HG02870 (cell line): ENCODE measurements at regions not wholly inside any gene's neighbourhood (a gene's known extent, or its start where the extent isn't known, plus 50 kb on each side); places are given as distances from the start of the nearest gene placed in this dataset.

ENCODE experiments used
- ATAC-seq: cut with Tn5 transposase; IDR thresholded peaks from one replicate; pipeline ENCODE4 v1.9.1; 2021; ENCODE audit warnings: mild to moderate bottlenecking, moderate library complexity; ENCODE audit not compliant: unreplicated experiment

DNA sequence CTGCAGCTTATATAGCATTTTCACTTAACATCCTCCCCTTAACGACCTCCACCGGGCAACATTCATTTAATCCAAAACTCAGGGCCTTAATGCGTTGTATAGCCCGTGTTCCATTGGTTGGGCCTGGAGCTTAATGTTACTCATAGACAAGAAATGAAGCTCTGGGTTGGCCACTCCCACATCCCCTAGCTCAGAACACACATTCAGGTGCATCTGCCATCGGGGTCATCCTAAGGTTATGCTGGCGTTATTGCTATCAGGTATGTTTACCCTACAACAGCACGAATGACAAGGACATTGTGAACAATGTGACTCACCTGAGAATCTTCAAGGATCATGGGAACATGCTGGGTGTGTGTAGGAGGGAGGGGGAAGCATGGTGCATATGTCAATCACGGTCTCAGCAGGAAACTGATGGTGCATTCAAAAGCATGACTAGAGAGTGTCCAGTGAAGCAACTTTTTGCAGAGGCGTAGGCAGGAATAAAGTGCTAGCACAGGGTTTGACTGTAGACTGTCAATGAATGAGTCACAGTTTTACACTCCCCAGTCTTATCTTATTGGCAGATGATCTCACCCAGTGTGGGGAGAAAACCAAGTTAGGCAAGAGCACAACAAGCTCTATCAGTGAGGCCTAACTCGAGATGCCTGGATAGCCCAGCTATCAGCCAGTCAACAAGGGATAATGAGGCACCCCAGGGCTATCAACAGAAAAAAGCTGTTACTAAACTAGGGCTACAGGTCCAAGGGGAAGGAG is 402.1 kb upstream of the MCTP2 start:
- ATAC-seq = no peak

DNA sequence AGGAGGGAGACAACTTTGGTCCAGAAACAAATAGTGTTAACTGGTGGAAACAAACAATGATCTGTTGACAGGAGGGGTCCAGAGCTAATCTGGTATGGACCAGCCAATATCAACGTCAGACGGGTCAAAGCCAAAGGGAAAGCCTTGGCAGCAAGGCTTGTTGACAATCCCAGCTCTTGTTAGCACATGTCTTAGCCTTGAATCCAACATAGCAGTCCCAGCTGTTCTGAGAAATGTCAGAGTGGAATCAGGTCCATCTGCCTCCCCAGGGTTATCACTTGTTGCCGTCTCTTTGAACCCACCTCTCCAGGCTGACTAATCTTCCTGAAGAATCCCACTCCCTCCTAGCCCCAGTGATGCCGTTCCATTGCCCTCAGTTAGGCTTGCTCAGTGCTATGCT is 404.6 kb upstream of the MCTP2 start:
- ATAC-seq = no peak

GRCh38 chr15:93826293-93826692 is 405.1 kb upstream of the MCTP2 start:
- no peak for ATAC-seq

- no peak for ATAC-seq
Observed at GRCh38 chr15:93825682-93826081, 405.7 kb upstream of the MCTP2 start.

GRCh38 chr15:93823971-93824913 is 407.1 kb upstream of the MCTP2 start:
- ATAC-seq = no peak

- no peak for ATAC-seq
Observed at GRCh38 chr15:93820566-93820965, 410.8 kb upstream of the MCTP2 start.

DNA sequence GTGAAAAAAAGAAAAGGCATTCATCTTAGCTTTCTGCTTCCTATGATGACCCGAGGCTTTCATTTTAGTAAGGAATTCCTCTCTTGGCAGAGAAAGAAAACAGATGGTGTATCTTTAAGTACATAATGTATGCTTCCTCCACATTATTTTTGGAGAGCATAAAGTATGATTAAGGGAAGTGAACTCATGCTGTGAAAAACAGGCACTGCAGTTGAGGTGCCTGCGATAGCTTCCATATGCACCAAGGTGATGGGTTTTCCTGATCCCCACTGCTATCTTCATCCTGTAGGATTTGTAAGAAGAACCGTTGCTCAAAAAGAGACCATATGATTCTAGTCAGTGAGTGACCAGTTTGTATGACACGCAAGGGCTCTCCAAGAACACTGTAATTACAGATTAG is 411.5 kb upstream of the MCTP2 start:
- ATAC-seq = no peak

DNA sequence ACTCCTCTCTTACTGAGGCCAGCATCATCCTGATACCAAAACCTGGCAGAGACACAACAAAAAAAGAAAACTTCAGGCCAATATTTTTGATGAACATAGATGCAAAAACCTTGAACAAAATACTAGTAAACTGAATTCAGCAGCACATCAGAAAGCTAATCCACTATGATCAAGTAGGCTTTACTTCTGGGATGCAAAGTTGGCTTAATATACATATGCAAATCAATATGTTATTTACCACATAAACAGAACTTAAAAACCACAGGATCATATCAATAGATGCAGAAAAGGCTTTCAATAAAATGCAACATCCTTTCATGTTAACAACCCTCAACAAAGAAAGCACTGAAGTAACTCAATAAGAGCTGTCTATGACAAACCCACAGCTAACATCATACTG is 414.5 kb upstream of the MCTP2 start:
- no peak for ATAC-seq

- ATAC-seq = no peak
Observed at GRCh38 chr15:93811305-93811704, 420.1 kb upstream of the MCTP2 start.

- no peak for ATAC-seq
Observed at GRCh38 chr15:93809516-93809915, 421.8 kb upstream of the MCTP2 start.

DNA sequence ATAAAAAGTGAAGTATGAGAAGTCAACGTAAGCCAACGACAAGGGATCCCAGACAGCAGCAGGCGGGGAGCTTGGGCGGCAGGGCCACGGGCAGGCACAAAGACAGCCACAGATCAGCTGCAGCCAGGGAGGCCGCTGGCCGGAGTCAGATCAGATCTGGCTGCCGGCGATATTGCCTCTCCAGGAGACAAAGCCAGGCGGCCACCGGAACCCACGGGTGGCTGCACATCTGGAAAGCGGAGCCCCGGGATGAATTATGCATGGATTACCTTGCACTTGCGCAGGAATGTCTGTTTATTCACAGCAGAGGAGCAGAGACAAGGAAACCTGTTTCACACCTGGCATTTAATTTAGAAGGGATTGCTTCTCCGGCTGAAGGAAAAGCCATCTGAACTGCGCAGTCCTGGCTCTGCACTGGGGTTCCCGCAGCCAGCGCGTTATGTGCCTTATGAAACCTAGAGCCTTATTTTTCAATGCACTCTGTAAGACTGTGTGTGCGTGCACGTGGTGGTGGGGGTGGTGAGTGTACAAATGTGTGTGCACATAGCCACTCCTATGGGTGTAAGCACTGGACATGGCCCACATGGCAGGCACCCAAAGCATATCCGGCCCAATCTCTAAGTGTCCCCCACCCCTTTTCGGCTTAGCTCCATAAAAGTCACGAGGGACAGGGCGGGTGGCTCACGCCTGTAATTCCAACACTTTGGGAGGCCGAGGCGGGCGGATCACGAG is 427.8 kb upstream of the MCTP2 start:
- ATAC-seq = no peak

DNA sequence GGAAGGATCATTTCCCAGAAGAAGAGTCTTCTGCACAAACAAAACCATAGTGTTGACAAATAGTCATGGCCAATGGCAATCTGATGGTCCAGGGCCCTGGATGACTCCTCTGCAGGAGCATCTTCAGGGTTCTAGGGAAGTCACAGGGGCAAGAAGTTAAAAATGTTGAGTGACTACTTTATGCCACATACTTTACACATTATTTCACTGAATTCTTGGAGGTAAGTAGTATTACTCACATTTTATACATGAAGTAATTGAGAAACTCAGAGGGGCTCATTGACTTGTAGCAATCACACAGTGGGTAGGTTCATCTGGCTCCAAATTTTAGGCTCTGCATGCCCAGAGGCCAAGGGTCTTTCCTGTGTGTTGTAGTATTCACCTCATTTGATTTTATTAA is 430.2 kb upstream of the MCTP2 start:
- ATAC-seq = no peak

- ATAC-seq = no peak
Observed at GRCh38 chr15:93800805-93801204, 430.6 kb upstream of the MCTP2 start.

DNA sequence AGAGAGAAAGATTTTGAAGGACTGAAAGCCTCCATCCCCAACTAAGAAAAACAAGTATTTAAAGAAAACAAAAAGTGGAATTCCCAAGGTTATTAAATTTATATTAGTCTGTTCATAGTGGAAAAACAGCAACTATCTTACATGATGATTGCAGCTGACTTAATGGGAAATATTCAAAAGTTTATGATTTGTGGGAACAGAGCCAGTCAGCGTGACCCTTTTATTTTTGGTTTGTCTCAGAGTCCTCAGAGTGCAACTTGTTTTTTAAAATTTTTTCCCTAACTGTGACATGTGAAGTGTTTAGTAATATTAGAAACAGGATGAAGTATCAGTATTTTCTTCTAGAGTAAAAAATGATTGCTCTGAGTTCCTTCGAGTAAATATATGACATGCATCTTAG is 441.9 kb upstream of the MCTP2 start:
- ATAC-seq = no peak

GRCh38 chr15:93780073-93780472 is 451.3 kb upstream of the MCTP2 start:
- no peak for ATAC-seq

GRCh38 chr15:93779341-93779740 is 452.0 kb upstream of the MCTP2 start:
- ATAC-seq = no peak

DNA sequence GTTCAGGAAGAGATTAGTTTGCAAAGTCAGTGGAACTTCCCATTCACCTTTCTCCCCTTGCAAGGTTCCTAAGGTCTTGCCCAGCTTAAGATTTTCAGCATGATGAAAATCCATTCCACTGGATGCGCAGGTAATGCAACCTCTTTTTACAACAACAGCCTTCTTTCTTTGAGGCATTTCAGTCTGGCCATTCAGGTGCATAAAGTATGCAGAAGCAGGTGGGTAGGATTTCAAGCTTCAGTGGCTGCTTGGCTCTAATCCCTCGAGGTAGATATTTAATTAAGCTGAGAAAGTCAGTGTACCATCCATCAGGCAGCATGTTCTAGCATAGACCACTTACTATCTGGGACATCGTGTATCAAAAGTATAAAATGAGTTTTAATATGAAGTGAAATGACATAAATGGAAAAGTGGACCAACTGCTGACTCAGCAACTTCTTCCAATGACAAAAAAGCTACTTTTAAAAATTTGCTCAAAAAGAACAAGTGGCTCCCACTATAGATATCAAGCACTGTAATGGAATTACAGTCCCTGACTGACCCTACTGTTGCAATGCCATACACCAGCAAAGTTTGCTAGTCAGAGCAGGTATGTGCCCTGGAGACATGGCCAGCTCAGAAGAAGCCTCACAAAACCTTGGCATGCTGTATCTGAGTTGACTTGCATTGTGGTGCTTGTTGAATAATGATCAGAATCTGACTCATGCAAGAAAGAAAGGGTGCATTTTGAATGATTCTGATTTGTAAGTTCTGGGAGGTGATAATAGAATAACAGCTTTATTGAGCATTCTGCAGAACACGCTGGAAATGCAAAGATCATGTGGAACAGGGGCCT is 459.9 kb upstream of the MCTP2 start:
- no peak for ATAC-seq

DNA sequence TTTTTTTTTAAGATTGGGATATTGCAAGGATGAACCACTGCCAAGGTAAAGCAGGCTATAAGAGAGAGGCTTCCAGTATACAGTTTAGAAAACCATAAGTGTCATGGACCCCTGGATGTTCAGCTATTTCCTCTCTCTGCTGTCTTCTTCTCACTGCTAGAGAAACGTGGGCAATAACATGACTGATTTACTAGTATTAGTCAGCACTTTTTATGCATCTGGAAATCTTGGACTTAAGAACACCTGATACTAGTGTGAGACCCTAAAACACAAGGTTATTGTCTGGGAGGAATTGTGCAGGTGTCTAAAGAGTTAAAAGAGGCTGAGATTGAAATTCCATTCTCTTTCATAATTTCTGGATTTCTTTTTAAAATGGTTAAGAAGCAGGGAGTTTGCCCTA is 460.6 kb upstream of the MCTP2 start:
- no peak for ATAC-seq

DNA sequence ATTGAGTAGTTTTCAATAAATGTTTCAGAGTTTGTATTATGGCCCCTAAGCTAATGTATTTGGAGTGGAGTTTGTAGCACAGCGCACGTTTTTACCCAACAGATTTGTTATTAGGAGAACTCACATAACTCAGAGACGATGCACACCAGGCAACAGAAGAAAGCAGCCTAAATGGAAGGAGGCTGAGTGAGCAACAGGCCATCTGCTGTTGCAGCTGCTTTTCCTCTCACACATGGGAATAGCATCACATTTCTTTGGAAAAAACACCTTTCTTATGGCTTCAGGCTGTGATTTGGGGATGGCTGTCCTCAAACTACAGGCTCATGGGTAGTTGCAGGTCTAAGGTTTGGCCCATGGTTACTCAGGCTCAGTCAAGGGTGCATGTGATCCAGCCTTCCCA is 469.3 kb upstream of the MCTP2 start:
- no peak for ATAC-seq

DNA sequence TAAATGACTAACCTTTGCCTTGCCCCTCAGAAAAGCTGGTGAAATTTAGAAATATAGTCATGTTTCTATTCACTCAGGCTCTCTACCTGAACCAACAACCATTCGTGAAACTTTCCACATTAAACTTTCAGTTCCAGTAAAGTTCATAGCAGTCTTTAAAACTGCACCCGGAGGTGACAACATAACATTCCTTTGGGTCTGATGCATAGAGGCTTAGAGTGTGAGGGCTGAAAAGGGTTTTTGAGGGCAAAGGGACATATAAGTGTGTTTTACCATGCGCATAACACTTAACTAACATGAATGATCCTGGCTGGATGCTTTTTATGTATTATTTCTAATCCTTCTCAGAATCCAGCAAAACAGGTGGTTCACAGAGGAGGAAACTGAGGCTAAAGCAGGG is 471.7 kb upstream of the MCTP2 start:
- no peak for ATAC-seq

DNA sequence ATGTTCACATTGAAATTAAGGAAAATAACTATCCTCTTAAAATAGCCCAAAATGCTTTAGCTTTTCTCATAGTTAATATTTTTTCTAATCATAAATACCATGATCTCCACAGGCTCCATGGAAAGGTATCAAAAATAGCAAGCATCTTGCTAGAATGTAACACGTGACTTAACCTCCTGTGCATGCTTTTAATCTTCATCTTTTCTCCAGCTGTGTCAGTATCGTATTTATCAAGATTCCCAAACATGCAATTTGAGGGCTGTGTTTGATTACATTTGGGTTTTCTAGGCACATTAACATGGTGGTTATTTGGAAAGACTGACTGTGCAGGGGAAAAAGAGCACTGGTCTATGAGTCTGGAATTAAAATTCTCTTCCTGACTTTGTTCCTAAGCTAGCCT is 472.5 kb upstream of the MCTP2 start:
- no peak for ATAC-seq
